BE2C (cell line): ENCODE measurements at regions not wholly inside any gene's neighbourhood (a gene's known extent, or its start where the extent isn't known, plus 50 kb on each side); places are given as distances from the start of the nearest gene placed in this dataset.

Experiments
- DNase-seq: peaks from one replicate; pipeline ENCODE4 v3.0.0-alpha.2; 2020
- H3K27me3 ChIP-seq: fragments of 250-450 bp; sonication (Bioruptor Pico); 2 replicates; pipeline ENCODE4 v1.5.1; 2020; ENCODE audit warnings: mild to moderate bottlenecking
- H3K36me3 ChIP-seq: fragments of 250-450 bp; sonication (Bioruptor Pico); 2 replicates; pipeline ENCODE4 v1.5.1; 2020; ENCODE audit warnings: mild to moderate bottlenecking
- H3K4me1 ChIP-seq: fragments of 250-450 bp; sonication (Bioruptor Pico); 2 replicates; pipeline ENCODE4 v1.5.1; 2020
- H3K4me3 ChIP-seq: 2 replicates; pipeline ENCODE4 v1.5.1; 2011; ENCODE audit warnings: low read depth, low read length
- H3K9me3 ChIP-seq: fragments of 250-450 bp; sonication (Bioruptor Pico); 2 replicates; pipeline ENCODE4 v1.5.1; 2020
- TF ChIP-seq, protein P1 (sequence below): IDR thresholded peaks from 2 replicates; pipeline ENCODE4 v1.5.1; 2012; ENCODE audit warnings: mild to moderate bottlenecking, low read depth, low read length

DNA sequence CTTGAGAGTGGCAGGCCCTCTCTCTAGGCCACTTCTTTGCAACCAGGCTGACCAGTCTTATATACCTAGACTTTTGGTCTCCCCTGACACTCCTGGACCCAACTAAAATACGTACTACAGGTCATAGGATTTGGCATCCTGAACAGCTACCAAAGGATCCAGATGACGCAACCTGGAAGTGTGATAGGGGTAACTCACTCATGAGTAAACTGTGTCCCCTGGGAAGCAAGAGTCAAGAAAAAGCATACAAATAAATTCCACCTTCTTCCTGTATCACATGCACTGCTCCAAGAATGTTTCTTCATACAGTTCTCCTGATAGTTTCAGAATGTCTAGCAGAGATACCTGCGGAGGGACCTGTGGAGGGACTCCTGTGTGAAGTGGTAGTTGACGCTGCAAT, 172.3 kb downstream of the MDFIC start:
- no peaks in the 10 kb centered on the region for H3K27me3 ChIP-seq
- H3K9me3 ChIP-seq: no peaks in the 10 kb centered on the region
- no peak for DNase-seq
- H3K4me1 ChIP-seq: no peaks in the 10 kb centered on the region
- TF ChIP-seq, protein P1, sequence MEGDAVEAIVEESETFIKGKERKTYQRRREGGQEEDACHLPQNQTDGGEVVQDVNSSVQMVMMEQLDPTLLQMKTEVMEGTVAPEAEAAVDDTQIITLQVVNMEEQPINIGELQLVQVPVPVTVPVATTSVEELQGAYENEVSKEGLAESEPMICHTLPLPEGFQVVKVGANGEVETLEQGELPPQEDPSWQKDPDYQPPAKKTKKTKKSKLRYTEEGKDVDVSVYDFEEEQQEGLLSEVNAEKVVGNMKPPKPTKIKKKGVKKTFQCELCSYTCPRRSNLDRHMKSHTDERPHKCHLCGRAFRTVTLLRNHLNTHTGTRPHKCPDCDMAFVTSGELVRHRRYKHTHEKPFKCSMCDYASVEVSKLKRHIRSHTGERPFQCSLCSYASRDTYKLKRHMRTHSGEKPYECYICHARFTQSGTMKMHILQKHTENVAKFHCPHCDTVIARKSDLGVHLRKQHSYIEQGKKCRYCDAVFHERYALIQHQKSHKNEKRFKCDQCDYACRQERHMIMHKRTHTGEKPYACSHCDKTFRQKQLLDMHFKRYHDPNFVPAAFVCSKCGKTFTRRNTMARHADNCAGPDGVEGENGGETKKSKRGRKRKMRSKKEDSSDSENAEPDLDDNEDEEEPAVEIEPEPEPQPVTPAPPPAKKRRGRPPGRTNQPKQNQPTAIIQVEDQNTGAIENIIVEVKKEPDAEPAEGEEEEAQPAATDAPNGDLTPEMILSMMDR: no peak
- H3K4me3 ChIP-seq: no peak overlapping the region
- H3K36me3 ChIP-seq: no peaks in the 10 kb centered on the region

DNA sequence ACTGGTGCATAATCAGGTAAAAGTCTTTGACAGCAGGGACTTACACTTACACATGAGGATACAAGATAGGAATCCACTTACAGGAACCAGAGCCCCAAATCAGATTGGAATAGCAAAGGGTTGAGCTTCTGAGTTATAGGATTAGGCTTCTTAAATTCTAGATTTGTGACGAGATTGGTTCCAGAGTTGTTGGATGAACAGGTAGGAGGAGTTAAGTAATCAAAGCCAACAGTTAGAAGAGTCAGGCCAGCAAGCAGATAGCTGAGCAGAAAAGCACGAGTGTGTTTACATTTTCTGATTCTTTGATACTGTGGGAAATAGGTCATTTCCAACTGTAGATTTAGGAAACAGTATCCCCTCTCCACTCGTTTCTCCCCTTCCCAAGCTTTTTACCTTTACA, 167.0 kb downstream of the MDFIC start:
- TF ChIP-seq, protein P1: no peak
- Histone ChIP-seq H3K4me3 (no peak overlapping the region), H3K36me3 (no peaks in the 10 kb centered on the region), H3K9me3 (no peaks in the 10 kb centered on the region), H3K27me3 (no peaks in the 10 kb centered on the region), H3K4me1 (no peaks in the 10 kb centered on the region)
- no peak for DNase-seq

DNA sequence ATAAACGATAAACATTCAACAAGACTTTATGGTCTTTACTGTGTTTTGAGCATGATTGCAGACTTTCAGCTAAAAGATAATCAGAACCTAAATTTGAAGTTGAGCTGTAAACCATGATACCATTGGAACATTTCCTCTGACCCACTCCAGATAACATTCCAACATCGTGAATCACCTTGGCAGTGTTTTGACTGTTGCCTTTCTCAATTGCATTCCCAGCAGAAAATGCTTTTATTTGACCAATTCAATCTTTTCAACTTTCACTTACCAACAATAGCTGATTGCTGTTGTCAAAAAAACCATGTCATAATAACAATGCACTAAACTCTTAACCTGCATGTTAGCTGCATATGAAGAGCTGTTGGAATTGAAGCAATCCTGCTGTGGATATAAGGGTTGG, 165.5 kb downstream of the MDFIC start:
- TF ChIP-seq, protein P1: no peak
- DNase-seq: no peak
- H3K4me3 ChIP-seq: no peak overlapping the region
- no peaks in the 10 kb centered on the region for H3K9me3 ChIP-seq
- H3K4me1 ChIP-seq: no peaks in the 10 kb centered on the region
- H3K27me3 ChIP-seq: no peaks in the 10 kb centered on the region
- no peaks in the 10 kb centered on the region for H3K36me3 ChIP-seq

DNA sequence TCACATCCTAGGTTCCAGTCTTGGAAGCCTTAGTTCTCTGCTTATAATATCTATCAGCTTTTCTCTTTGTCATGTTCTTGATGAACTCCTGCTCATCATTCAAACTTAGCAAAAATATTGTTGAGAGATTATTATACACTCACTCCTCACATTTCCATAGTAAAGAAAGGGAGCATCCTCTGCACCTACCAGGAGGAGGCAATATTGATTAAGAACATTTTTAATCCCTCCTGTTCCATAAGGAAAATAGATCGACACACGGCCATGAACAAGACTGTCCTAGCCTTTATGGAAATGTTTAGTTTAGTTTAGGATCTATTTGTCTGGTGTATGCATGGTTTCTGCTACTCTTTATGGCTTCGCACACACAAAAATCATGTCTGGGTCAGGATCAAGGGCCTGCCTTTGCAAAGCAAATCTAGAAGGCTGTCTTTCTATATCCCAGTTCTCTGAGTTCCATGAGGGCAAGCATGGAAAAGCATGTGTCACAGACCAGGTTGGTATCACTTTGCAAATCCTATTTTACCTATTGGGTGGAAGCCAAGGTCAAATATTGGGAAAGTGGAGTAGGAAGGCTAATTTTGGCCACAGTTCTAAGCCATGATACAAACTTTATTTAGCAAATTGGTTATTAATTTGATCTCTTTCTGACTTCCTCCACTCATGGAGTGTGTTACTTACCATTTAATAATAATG, 164.4 kb downstream of the MDFIC start:
- Histone ChIP-seq H3K4me1 (no peaks in the 10 kb centered on the region), H3K9me3 (no peaks in the 10 kb centered on the region), H3K27me3 (no peaks in the 10 kb centered on the region), H3K36me3 (no peaks in the 10 kb centered on the region), H3K4me3 (no peak overlapping the region)
- no peak for DNase-seq
- TF ChIP-seq, protein P1: no peak

DNA sequence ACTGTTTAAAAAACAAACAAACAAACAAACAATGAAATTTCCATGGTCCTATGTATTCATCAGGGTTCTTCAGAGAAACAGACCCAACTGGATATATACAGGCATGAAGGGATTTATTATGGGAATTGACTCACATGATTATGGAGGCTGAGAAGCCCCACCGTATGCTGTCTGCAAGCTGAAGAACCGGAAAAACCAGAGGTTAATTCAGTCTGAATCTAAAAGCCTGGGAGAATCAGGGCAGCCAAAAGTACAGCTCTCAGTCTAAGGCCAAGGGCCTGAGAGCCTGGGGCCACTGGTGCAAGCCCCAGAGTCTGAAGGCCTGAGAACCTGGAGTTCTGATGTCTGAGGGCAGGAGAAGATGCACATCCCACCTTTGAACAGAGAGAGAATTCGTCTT, 163.5 kb downstream of the MDFIC start:
- H3K27me3 ChIP-seq: no peaks in the 10 kb centered on the region
- H3K4me3 ChIP-seq: no peak overlapping the region
- H3K4me1 ChIP-seq: no peaks in the 10 kb centered on the region
- H3K36me3 ChIP-seq: no peaks in the 10 kb centered on the region
- no peak for DNase-seq
- TF ChIP-seq, protein P1: no peak
- H3K9me3 ChIP-seq: no peaks in the 10 kb centered on the region

DNA sequence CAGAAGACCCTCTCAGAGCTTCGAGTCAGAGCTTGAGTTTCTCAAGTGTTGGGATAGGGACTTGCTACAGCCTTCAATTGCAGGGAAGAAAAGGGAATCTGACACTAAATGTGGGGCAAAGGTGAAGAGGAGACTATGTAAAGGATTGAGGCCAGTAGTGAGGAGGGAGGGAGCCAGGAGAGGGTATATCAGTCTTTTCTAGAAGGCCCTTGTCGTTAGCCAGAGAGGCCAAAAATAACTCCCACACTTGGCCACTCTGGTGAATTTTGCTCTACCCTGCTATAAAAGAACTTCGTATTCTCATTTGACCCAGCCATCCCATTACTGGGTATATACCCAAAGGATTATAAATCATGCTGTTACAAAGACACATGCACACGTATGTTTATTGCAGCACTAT, 162.0 kb downstream of the MDFIC start:
- TF ChIP-seq, protein P1: no peak
- no peaks in the 10 kb centered on the region for H3K27me3 ChIP-seq
- no peak overlapping the region for H3K4me3 ChIP-seq
- no peaks in the 10 kb centered on the region for H3K4me1 ChIP-seq
- no peaks in the 10 kb centered on the region for H3K36me3 ChIP-seq
- H3K9me3 ChIP-seq: no peaks in the 10 kb centered on the region
- DNase-seq: no peak
